ENCODE measurements at regions not wholly inside any gene's neighbourhood (a gene's known extent, or its start where the extent isn't known, plus 50 kb on each side); places are given as distances from the start of the nearest gene placed in this dataset.
"Not testable (repeated sequence)": the region's sequence is repeated elsewhere in the genome, so short reads cannot be mapped to it uniquely, and the experiment has no call there.

DNA sequence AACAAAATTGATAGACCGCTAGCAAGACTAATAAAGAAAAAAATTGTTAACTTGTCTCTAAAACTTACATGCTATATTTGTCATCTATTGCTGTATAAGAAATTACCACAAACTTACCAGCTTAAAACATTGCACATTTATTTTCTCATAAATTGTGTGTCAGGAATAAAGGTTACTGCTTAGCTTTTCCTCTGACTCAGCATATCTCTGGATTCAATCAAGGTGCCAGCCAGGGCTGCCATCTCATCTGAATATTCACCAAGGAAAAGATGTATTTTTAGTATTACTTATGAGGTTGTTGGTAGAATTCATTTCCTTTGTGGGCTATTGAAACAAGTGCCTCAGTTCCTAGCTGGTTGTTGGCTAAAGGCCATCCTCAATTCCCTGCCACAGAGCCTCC lies 912.6 kb upstream of the NEGR1 start:
- Histone ChIP-seq H4K20me1 (ENCODE audit: control insufficient read depth, insufficient read depth) (no peaks in the 10 kb centered on the region), H2AFZ (ENCODE audit: control insufficient read depth, low read depth, low read length) (no peak overlapping the region), H3K36me3 (ENCODE audit: control insufficient read depth in 2 of 2, insufficient read depth in 2 of 2, low read length in 1 of 2) (no peaks in the 10 kb centered on the region), H3K4me2 (ENCODE audit: control insufficient read depth, insufficient read depth) (no peak overlapping the region), H3K9ac (ENCODE audit: control insufficient read depth, insufficient read depth, low read length) (no peak overlapping the region), H3K79me2 (ENCODE audit: control insufficient read depth, insufficient read depth, low read length) (no peaks in the 10 kb centered on the region), H3K9me3 (replicated peaks; ENCODE audit: control insufficient read depth, insufficient read depth, low read length) (no peaks in the 10 kb centered on the region), H3K4me1 (ENCODE audit: control insufficient read depth, insufficient read depth, low read length) (no peaks in the 10 kb centered on the region), H3K4me3 (no peak overlapping the region), H3K27ac (ENCODE audit: control insufficient read depth, insufficient read depth) (no peak overlapping the region), H3K27me3 (replicated peaks in 1 of 2; ENCODE audit: control insufficient read depth in 2 of 2, insufficient read depth in 2 of 2, low read length in 1 of 2) (no peaks in the 10 kb centered on the region)
- CTCF ChIA-PET = no interaction called here
- FAIRE-seq = no peak
- in situ Hi-C loops (cut with MboI) = no loop called here
- intact Hi-C loops (cut with micrococcal nuclease; ENCODE audit: unreplicated experiment) = no loop called here
- BruUV-seq (replicated peaks) = no TSS peak
- TF ChIP-seq SUZ12 (IDR thresholded peaks at IDR 0.05; ENCODE audit: unreplicated experiment) (no peak), SIN3A (IDR thresholded peaks at IDR 0.05; ENCODE audit: low read depth, low read length) (no peak), PAX8 (IDR thresholded peaks at IDR 0.05) (no peak), ZZZ3 (IDR thresholded peaks at IDR 0.05; ENCODE audit: control insufficient read depth, insufficient read length, low read depth) (no peak), GABPA (IDR thresholded peaks at IDR 0.05; ENCODE audit: low read depth) (no peak), POLR2AphosphoS2 (IDR thresholded peaks at IDR 0.05; ENCODE audit: low read depth, low read length) (no peak), RBBP5 (conservative IDR thresholded peaks at IDR 0.05) (no peak), NFIC (IDR thresholded peaks at IDR 0.05; ENCODE audit: low read depth, low read length) (no peak), JUNB (IDR thresholded peaks at IDR 0.05) (no peak), CBX5 (IDR thresholded peaks at IDR 0.05; ENCODE audit: low read depth) (no peak), NFXL1 (IDR thresholded peaks at IDR 0.05; ENCODE audit: borderline replicate concordance) (no peak)
- TF ChIP-seq, protein P1, sequence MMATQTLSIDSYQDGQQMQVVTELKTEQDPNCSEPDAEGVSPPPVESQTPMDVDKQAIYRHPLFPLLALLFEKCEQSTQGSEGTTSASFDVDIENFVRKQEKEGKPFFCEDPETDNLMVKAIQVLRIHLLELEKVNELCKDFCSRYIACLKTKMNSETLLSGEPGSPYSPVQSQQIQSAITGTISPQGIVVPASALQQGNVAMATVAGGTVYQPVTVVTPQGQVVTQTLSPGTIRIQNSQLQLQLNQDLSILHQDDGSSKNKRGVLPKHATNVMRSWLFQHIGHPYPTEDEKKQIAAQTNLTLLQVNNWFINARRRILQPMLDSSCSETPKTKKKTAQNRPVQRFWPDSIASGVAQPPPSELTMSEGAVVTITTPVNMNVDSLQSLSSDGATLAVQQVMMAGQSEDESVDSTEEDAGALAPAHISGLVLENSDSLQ (IDR thresholded peaks at IDR 0.05) = no peak
- TF ChIP-seq, protein P2, sequence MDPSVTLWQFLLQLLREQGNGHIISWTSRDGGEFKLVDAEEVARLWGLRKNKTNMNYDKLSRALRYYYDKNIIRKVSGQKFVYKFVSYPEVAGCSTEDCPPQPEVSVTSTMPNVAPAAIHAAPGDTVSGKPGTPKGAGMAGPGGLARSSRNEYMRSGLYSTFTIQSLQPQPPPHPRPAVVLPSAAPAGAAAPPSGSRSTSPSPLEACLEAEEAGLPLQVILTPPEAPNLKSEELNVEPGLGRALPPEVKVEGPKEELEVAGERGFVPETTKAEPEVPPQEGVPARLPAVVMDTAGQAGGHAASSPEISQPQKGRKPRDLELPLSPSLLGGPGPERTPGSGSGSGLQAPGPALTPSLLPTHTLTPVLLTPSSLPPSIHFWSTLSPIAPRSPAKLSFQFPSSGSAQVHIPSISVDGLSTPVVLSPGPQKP (IDR thresholded peaks at IDR 0.05; ENCODE audit: low read depth, low read length) = no peak
- TF ChIP-seq, protein P3, sequence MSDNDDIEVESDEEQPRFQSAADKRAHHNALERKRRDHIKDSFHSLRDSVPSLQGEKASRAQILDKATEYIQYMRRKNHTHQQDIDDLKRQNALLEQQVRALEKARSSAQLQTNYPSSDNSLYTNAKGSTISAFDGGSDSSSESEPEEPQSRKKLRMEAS (IDR thresholded peaks at IDR 0.05; ENCODE audit: low read depth, low read length) = no peak
- RAD21 ChIA-PET (ENCODE audit: unreplicated experiment) = no interaction called here
- 0% methylated on average over 1 of the region's 1 CpG for WGBS (ENCODE audit: insufficient coverage, insufficient replicate concordance, low lambda C conversion rate, missing lambda C conversion rate)
- POLR2A ChIA-PET = no interaction called here
- DNase-seq (ENCODE audit: low read depth, low spot score) = no peak
- ATAC-seq = no peak
- SMC1A ChIA-PET (ENCODE audit: uncharacterized antibody, unreplicated experiment) = no interaction called here

DNA sequence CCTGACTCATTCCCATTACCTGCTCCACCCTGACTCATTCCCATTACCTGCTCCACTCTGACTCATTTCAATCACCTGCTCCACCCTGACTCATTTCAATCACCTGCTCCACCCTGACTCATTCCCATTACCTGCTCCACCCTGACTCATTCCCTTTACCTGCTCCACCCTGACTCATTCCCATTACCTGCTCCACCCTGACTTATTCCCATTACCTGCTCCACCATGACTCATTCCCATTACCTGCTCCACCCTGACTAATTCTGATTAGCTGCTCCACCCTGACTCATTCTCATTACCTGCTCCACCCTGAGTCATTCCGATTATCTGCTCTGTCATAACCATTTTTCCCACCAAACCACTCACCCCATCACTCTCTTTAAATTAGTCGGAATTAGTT lies 901.2 kb upstream of the NEGR1 start:
- RAD21 ChIA-PET (ENCODE audit: unreplicated experiment); H3K4me1 ChIP-seq (ENCODE audit: control insufficient read depth, insufficient read depth, low read length); ATAC-seq; H3K4me2 ChIP-seq (ENCODE audit: control insufficient read depth, insufficient read depth); H3K27ac ChIP-seq (ENCODE audit: control insufficient read depth, insufficient read depth); in situ Hi-C loops (cut with MboI); intact Hi-C loops (cut with micrococcal nuclease; ENCODE audit: unreplicated experiment); POLR2A ChIA-PET; H3K4me3 ChIP-seq; H3K79me2 ChIP-seq (ENCODE audit: control insufficient read depth, insufficient read depth, low read length); FAIRE-seq; BruUV-seq (replicated peaks); H3K27me3 ChIP-seq (replicated peaks in 1 of 2; ENCODE audit: control insufficient read depth in 2 of 2, insufficient read depth in 2 of 2, low read length in 1 of 2); H4K20me1 ChIP-seq (ENCODE audit: control insufficient read depth, insufficient read depth); H3K9ac ChIP-seq (ENCODE audit: control insufficient read depth, insufficient read depth, low read length); H3K36me3 ChIP-seq (ENCODE audit: control insufficient read depth in 2 of 2, insufficient read depth in 2 of 2, low read length in 1 of 2); H2AFZ ChIP-seq (ENCODE audit: control insufficient read depth, low read depth, low read length); H3K9me3 ChIP-seq (replicated peaks; ENCODE audit: control insufficient read depth, insufficient read depth, low read length); DNase-seq (ENCODE audit: low read depth, low spot score): not testable (repeated sequence)
- ChIA-PET SMC1A (ENCODE audit: uncharacterized antibody, unreplicated experiment) (interaction anchor here (0.8 kb wide), 1 partner anchor 62 kb away, joined by 3 read pairs; no protein-coding TSS in a partner anchor), CTCF (interaction anchor here (1.1 kb wide), 1 partner anchor 14 kb away, joined by 3 read pairs; no protein-coding TSS in a partner anchor)
- WGBS (ENCODE audit: insufficient coverage, insufficient replicate concordance, low lambda C conversion rate, missing lambda C conversion rate) = 25% methylated on average over 2 of the region's 2 CpGs
